ENCODE measurements at regions not wholly inside any gene's neighbourhood (a gene's known extent, or its start where the extent isn't known, plus 50 kb on each side); places are given as distances from the start of the nearest gene placed in this dataset.

DNA sequence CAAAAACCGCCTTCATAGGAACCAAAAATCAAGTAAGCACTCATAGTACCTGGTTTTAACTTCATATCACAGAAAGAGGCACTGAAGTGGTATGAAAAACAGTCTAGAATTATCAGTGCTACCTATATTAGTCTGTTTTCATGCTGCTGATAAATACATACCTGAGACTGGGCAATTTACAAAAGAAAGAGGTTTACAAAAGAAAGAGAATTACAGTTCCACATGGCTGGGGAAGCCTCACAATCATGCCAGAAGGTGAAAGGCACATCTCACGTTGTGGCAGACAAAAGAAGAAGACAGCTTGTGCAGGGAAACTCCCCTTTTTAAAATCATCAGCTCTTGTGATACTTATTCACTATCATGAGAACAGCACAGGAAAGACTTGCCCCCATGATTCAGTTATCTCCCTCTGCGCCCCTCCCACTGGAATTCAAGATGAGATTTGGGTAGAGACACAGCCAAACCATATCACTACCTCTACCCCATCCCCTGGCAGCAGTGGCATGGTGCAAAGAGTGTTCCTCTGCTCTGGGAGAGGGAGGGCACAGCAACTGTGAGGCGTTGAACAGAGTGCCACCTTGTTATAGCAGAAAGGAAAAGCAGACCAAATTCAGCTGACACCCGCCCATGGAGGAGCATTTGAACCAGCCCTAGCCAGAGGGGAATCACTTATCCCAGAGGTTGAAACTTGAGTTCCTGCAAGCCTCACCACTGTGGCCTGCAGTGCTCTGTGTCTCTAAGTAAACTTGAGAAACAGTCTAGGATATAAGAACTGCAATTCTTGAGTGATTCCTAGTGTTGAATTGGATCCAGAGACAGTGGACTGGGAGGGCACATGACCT lies 61.9 kb upstream of the PTPRZ1 start:
- no peak for DNase-seq (ENCODE audit: low spot score)

DNA sequence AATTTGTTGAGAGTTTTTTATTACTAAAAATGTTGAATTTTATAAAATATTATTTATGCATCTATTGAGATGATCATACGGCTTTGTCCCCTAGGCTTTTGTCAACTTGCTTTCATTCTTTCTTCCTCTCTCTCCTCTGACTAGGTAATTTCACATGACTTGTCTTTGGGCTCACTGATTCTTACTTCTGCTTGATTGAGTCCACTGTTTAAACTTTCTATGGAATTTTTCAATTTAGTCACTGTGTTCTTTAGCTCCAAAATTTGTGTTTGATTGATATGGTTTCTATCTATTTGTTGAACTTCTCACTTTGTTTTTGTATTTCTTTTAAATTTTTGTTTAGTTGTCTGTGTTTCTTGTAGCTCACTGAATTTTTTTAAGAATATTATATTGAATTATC lies 65.9 kb upstream of the PTPRZ1 start:
- no peak for DNase-seq (ENCODE audit: low spot score)

DNA sequence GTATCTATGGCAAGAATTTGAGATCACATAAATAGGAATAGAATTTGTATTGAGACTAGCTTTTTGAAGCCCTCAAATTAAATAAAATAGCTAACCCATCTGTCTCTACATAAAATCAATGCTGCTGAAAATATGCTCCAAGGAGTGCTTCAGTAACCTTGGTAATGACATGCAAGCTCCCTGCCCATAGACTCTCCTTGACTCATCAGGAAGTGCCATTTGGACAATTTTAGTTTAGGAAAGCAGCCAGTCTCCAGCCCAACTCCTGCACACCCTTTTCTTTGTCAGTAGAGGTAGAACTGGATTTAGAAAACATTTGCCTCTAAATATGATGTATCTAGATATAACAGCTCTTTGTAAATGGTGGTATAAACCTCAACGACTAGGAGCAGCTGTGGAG lies 69.9 kb upstream of the PTPRZ1 start:
- no peak for DNase-seq (ENCODE audit: low spot score)

DNA sequence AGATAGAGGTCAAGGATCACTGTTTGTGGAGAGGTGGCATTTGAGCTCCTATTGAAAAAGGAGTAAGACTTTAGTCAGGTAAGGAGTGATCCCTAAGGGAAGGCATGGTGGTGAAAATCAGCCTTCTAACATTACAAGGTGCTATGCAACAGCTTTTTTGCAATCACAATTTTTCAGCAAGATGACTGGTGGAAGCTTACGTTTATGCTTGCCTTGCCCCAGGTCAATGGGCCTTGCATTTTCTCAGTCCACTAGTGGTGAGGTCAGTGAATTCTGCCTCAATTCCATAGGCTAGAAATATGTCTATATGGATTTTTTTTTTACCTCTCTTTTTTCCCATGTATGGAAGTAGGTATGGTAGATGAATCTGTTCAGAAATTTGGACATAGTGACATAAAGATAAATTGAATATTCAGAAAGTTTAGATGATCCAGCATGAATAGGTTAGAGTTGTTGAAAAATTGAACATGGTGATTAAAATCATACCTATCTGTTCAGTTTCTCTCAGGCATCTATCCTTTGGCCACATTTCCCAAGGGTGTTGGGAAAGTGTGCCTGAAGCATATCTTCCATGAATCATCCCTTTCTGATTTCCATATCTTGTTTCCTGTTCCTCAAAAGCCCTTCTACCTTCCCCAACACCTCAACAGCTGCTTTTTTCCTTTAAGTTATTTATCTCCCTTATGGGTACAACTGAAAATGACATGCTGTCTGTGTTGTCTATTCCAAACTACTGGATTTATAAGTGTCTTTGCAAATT lies 71.9 kb upstream of the PTPRZ1 start:
- no peak for DNase-seq (ENCODE audit: low spot score)

DNA sequence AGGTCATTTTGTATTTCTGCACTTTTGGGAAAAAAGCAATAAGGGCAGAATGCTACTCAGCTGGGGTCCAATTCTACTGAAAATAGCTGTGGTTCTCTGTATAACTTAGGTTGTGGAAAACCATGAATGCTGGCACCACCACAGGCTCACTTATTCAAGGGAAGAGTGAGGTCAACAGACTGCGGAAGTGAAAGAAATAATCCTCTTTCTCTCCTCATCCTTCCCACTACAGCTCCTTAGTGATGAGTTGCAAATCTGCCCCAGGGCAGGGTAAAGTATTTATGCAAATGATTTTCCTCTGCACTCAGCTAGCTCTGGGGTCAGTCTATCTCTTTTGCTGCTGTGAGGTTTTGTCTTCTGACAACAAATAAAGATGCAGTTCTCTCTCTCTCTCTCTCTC lies 74.1 kb upstream of the PTPRZ1 start:
- DNase-seq (ENCODE audit: low spot score) = no peak

DNA sequence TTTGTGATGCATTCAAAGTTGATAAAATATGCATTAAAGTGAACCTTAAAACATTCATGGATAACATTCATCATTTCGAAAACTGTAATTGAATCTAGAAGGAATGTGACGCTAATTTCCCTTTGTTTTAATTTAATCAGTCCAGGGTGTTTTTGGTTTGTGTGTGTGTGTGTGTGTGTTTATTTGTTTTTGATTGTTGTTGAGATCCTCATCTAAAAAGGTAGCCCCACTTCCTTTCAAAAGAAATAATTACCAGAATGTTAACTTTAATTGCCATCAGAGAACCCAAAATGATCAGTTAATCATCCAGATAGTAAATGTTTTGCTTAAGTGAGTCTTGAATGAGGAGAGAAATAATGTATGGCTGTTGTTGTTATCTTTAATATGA lies 74.5 kb upstream of the PTPRZ1 start:
- DNase-seq (ENCODE audit: low spot score) = no peak

DNA sequence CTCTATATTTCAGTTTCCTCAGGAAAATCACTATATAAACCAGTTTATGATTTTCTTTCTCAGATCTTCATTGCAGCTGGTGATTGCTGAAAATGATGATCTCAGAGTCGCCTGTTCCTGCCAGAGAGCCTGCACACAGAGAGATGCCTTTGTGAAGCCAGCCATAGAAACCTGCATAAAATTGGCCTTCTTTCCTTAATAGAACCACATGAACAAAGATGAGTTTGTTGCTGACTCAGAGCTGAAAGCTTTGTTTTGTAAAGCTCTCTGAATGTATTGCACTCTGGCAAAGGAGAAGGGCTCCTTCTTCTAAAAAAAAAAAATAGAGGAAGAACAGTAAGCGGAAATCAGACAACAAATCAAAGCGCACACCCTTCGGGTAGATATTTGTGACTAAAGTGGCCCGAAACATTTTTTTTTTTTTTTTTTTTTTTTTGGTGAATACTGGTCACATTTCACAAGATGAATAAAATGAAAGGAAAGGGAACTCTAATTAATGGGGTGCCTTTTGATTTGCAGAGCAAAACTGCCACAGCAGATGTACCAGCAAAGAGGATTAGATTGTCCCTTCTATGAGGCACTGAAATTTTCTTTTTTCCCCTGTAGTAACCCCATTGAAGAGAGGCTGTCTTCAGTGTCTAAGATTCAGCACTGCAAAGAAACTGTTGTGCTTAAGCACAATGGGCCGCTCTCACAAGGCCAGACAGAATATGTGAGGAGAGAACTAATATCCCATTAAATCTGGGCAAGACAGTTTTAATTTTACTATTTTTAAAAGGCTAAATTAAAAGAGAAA lies 75.1 kb upstream of the PTPRZ1 start:
- no peak for DNase-seq (ENCODE audit: low spot score)

DNA sequence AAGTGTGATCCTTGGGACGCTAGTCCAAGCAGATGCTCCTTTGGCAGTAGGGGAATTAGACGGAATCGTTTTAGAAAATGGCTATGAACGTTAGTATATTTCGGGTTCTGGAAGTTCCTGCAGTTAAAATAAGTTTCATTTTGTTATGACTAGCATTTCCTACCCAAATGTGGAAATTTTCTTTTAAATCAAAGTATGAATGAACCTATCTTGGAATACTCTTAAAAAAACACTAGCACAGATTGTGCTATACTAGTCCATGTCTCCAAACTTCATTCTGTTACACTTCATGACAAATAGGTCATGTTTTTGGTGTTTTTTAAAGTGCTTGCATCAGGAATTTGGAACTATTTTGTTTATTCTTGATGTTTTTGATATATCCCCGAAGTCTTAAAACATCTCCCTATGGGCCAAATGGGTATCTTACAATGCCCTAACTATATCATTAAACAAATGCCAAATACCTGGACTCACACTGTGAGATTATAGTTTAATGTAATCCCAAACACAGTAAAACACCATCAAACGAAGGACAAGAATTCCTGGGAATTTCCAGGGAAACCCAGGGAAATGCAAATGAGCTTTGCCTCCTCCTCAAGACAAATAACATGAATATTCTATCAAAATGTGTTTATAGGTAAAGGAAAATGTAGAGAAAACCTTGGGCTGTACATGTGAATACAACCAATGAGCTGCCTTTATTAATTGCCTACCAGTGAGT lies 75.9 kb upstream of the PTPRZ1 start:
- DNase-seq (ENCODE audit: low spot score) = no peak

DNA sequence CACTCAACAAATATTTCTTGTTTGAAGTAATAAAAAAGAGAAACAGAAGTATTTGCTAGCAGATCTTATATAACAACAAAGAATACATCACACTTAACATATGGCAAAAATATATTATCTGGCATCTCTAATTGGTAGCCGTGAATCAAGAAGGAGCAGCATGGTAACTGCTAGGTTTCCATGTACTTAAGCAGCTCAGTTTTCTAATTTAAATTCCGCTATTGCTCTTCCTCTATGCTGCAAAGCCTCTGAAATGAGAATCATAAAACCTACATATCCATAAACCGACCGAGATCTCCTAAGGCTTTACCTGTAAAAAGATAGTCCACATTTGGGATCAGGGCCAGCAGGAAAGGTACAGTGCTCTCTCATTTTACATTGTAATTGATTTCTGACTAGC lies 76.6 kb upstream of the PTPRZ1 start:
- no peak for DNase-seq (ENCODE audit: low spot score)

DNA sequence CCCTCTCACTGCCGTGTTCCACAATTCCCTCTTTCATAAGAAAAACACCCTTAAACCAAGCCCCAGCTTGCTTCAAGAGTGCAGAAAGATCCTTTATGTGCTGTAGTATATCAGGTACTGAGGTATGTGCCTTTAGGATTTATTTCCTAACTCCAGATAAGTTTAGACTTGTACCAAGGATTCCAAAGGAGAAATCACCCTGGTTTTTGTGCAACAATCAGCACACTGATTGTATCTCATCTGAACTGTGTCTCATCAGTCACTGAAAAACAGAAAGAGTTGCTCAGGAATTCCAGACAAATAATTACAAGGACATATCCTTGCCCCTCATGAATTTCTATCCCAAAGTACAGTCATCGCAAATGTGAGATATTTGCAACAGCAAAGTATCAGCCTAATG lies 77.2 kb upstream of the PTPRZ1 start:
- DNase-seq (ENCODE audit: low spot score) = no peak

DNA sequence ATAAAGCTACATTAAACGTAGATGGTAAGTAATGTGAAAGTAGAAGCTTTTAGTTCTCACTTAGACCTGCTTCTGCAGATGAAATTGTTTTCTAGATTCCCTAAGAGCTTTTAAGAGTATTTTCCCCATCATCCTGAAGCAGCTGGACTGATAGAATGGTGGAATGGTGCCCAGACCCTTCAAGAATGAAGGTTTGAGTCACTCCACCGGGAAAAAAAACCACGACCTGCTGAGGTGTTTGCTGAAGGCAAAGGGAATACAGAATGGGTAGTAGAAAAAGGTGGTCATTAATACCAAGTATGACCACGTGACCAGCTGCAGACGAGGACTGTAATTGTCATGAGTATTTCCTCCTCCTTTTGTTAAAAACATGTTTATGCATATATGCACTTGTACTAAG lies 79.2 kb upstream of the PTPRZ1 start:
- no peak for DNase-seq (ENCODE audit: low spot score)

DNA sequence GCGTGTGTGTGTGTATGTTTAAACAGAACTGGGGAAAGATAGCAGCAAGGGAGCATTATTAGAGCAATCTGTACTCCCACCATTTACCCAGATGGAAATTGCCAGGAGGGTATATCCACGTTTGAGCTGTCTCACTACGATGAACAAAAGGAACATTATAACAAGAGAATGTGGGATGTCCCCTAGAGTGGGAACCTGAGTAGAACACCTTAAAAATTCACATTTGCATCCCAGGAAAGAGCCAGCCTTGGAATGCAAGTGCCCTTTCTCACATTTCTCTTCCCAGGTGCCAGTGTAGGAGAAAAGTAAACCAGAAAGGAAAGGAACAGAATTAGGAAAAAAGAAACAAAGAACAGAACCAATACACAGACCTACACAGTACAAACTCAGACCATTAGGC lies 95.3 kb upstream of the PTPRZ1 start:
- DNase-seq (ENCODE audit: low spot score) = no peak

DNA sequence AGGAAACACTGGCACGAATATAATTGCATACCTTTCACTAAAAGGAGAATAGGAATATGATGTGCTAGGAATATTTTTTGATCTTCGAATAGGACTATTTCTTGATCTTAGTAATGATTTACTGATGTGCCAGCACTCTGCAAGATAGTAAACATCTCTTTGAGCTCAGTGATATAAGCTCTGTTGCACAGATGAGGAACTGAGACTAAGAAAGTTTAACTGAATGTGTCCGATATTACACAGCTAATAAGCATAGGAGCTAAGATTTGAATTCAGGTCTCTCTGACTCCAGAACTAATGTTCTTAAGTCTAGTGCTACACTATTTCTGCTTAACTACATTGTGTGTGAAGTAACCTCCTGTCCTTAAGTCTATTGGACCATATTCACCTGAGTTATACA lies 98.4 kb upstream of the PTPRZ1 start:
- no peak for DNase-seq (ENCODE audit: low spot score)

DNA sequence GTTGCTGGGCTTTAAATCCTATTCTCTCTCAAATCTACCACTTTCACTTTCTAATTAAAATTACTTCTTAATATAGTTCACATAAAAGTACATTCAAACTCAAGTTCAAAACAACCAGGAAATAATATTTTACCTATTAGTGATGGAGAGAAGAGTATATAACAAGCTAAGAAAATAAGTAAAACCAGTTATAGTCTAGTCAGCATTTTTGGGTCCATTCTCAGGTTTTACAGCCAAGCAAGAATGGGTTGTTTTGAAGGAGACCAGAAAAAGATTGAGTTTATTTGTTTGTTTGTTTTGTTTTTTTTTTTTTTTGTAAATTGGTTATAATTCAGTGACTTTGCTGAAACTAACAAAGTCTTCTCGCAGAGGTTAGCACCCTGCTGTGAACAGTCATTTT lies 106.3 kb upstream of the PTPRZ1 start:
- DNase-seq (ENCODE audit: low spot score) = no peak

DNA sequence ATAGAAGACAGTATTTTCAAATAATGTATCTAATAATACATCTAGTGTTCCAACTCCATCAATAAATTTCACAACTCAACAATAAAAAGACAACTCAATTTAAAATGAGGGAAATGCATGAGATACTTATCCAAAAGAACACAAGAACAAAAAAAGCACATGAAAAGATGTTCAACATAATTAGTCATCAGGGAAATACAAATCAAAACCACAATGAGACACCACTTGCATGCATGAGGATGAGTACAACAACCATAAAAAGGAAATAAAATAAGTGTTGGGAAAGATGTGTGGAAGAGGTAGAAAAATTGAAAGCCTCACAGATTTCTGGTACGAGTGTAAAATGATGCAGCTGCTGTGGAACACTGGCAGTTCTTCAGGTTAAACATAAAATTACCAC lies 111.6 kb upstream of the PTPRZ1 start:
- DNase-seq (ENCODE audit: low spot score) = no peak

DNA sequence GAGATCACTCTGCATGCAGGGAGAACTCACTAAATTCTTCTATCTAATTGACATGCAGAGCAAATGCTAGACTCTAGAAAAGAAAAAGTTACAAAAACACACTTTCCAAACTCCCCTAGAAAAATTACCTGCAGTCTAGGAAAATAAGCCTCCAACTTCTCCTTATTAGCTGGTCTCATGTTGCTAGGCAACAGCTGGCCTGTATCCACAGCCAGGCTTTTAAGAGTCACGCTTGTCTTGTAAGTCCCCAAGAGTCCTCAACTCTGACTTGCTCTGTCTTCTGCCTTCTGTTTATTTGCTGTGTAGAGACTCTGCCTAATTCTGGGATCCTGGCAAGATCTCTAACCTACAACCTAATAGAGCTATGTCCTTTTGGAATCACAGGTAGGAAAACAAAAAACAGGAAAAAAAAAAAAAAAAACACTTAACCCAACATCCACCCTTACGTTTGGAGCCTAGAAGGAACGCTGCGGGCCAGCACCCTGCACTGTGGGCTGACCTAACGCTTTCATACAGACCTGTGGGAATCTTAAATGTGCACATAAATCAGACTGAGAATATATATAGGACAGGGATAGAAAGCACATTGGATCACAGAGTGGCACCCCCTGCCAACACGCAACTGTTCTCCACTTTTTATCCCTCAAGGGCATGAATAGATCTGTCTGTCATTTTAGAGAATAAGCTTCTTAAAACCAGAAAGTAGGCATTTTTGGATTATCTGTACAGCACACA lies 117.0 kb upstream of the PTPRZ1 start:
- no peak for DNase-seq (ENCODE audit: low spot score)

DNA sequence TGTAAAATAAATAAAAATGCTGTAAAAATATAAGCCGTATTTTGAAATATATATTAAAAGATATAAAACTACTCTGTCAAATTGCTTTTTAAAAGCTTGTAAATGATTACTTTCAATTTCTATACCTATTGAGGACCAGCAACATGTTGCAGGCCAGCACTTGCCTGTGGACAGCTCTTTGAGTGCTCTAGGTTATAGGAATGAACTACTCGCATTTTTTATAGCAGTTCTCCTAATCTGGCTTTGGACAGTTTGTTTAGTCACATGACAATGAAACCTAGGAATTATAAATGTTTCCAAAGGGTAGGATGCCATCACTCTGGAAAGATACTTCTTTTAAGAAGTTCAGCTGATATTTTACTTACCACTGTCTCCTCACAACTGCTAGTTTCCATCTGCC lies 117.7 kb upstream of the PTPRZ1 start:
- DNase-seq (ENCODE audit: low spot score) = no peak

DNA sequence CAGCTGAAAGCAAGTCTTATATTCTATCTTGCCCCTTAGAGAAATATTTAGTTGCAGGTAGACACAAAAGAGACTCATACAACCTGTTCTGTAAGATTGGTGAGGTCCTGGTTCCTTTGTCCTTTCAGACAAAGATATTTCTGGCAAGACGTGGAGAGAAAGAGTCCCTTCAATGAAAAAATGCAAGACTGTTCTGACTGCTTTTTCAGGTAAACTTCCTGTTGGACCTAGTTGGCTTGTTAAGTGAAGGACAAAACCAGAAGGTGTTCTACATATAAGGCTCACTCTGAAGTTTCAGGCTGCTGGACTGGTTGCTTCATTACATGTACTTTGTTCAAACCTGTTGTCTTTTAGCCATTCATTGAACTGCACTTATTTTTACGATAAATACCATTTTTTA lies 119.0 kb upstream of the PTPRZ1 start:
- DNase-seq (ENCODE audit: low spot score) = no peak

DNA sequence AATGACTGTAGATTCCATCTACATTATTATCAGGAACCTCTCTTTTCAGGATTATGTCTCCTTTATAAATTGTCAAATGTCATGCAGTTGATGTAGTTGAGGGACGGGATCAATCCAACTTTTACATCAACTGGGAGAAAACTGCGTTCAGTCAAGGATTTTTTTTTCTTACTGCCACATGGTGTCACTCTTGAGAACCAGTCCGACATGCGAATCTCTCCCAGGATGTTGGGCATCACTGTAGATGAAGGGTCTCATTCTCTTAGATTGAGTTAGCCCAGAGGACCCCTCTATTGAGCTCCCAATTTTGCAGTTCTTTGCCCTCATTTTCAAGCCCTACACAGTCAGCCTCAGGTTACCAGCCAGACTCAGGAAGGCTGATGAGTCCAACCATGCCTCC lies 120.3 kb upstream of the PTPRZ1 start:
- DNase-seq (ENCODE audit: low spot score) = peak; percentile 3

DNA sequence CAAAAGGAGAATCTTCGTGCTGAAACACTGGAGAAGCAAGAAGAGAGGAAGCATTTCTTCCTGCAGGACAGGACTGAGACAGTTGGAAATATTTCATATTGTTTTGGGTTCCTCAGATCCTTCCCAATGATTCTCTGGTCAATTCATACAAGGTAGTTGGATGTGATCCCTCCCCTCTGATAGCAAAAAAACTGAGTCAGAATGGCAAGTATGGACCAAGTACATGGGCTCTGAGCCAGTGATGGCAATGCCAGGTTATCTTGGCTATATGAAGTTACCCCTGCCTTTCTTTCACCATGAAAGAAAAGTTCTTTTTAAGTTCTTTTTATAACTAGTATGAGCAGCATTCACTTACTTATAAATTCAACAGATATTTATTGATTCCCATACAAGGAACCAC lies 124.4 kb upstream of the PTPRZ1 start:
- DNase-seq (ENCODE audit: low spot score) = no peak

DNA sequence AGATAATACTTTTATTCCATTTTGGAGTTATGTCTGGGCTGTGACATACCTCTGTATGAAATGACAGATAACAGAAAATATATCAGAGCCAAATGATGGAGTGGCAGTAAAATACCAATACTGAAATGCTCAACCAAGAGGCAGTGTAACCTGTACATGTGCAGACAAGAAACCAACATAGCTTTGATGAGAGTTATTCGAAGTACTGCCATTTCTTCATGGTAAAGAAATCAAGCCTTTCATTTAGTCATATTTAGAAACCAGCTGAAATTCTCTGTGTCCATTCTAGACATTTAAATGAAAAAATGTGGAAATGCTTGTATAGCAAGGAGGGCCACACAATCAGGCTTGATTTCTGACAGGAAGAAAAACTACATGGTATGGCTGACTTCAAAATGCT lies 127.1 kb upstream of the PTPRZ1 start:
- DNase-seq (ENCODE audit: low spot score) = no peak

DNA sequence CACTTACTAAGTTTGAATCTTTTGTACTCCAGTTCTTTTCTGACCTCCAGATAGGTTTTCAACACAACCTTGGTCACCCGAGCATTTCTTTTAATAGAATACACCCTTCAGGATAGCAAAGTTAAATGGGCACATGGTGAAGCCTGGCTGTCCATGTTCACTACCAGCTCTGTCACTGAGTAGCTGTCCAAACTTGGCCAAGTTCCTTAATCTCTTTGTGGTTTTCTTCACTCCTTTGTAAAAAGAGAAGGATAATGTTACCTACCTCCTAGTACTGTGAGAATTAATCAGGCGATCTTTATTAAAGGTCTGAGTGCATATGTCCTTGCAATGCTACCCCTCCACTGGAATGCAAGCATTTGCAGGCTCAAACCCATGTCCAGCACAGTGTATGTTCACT lies 128.1 kb upstream of the PTPRZ1 start:
- DNase-seq (ENCODE audit: low spot score) = no peak
